ENCODE measurements at regions not wholly inside any gene's neighbourhood (a gene's known extent, or its start where the extent isn't known, plus 50 kb on each side); places are given as distances from the start of the nearest gene placed in this dataset.

- TF ChIP-seq SMC3 (conservative IDR thresholded peaks at IDR 0.05; ENCODE audit: poor library complexity) (no peak), CTCF (IDR thresholded peaks at IDR 0.05; ENCODE audit: poor library complexity, severe bottlenecking) (no peak)
Observed at GRCh38 chr1:98374098-98374497, 287.4 kb upstream of the SNX7 start.
